ENCODE measurements at regions not wholly inside any gene's neighbourhood (a gene's known extent, or its start where the extent isn't known, plus 50 kb on each side); places are given as distances from the start of the nearest gene placed in this dataset.

DNA sequence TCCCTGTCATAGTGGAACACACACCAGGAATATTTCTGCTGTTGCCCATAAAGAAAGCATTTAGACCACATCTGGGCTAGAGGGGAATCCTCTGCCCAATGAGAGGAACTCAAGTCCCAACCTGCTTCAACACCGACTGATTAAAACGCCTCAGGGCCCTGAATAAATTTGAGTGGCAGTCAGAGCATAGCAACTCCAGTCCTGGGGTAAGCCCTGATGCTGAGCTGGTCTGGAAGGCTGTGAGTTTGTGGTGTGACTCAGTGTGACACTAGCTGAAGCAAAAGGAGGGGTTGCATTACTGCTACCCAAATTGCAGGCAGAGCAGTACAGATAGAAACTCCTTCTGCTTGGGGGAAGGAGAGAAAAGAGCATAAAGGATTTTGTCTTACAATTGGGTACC is 148.3 kb downstream of the PRDM9 start:
- intact Hi-C loops (cut with DNase I; ENCODE audit: low total_unique reads): no loop called here
- H3K36me3 ChIP-seq: no peaks in the 10 kb centered on the region

DNA sequence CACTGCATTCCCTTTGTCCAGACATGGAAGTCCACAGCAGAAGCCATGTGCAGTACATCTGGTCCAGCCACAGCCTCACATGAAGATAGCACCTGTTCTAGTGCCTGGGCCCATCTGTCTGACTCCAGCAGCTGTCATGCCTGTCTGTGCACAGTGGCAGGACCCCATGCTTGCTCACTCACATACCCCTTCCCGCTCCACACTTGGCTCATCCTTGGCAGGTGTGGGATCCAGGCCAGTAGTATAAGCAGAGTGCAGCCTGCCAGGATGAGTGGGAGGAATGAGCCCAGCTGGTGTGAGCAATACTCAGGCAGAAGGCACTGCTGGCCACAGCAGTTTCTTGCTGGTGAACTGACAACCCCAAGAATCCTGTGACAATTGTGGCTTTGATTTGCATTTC is 168.0 kb downstream of the PRDM9 start:
- no peak overlapping the region for H3K27ac ChIP-seq
- TF ChIP-seq, protein P1, sequence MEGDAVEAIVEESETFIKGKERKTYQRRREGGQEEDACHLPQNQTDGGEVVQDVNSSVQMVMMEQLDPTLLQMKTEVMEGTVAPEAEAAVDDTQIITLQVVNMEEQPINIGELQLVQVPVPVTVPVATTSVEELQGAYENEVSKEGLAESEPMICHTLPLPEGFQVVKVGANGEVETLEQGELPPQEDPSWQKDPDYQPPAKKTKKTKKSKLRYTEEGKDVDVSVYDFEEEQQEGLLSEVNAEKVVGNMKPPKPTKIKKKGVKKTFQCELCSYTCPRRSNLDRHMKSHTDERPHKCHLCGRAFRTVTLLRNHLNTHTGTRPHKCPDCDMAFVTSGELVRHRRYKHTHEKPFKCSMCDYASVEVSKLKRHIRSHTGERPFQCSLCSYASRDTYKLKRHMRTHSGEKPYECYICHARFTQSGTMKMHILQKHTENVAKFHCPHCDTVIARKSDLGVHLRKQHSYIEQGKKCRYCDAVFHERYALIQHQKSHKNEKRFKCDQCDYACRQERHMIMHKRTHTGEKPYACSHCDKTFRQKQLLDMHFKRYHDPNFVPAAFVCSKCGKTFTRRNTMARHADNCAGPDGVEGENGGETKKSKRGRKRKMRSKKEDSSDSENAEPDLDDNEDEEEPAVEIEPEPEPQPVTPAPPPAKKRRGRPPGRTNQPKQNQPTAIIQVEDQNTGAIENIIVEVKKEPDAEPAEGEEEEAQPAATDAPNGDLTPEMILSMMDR (IDR thresholded peaks at IDR 0.05): no peak
- intact Hi-C loops (cut with DNase I; ENCODE audit: low total_unique reads): no loop called here
- H3K27me3 ChIP-seq: no peaks in the 10 kb centered on the region
- H3K4me1 ChIP-seq: no peaks in the 10 kb centered on the region
- DNase-seq: no peak
- H3K4me3 ChIP-seq: no peak overlapping the region
- peaks cover 0 to 6% (median 0%) of the 10 kb centered on the region in 3 donors for H3K9me3 ChIP-seq
- H3K36me3 ChIP-seq: no peaks in the 10 kb centered on the region

More for the DNA sequence above, 148.3 kb downstream of the PRDM9 start:
- Histone ChIP-seq H3K27ac (no peak overlapping the region), H3K4me1 (no peaks in the 10 kb centered on the region), H3K4me3 (no peak overlapping the region), H3K9me3 (no peaks in the 10 kb centered on the region), H3K27me3 (no peaks in the 10 kb centered on the region)
- DNase-seq: no peak
- TF ChIP-seq, protein P1 (IDR thresholded peaks at IDR 0.05): no peak

DNA sequence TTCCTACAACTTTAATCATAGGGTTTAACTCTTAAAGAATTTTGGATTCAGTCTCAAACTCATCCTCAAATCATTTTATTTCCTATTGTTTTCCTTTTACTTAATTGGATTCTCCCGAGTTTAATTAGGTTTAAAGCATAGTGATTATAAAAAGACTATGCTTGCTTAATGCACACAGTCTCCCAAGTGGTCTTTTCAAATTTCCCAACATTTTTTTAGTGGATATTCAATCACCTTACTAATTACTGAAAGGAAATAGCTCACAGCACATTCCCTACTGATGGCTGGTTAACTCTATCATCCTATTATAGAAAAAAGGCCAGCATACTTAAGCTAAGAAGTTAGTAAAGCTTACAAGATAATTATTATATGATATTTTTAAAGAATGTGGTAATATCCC is 170.6 kb downstream of the PRDM9 start:
- intact Hi-C loops (cut with DNase I; ENCODE audit: low total_unique reads): no loop called here
- H3K27me3 ChIP-seq: no peaks in the 10 kb centered on the region
- H3K27ac ChIP-seq: no peak overlapping the region
- H3K36me3 ChIP-seq: no peaks in the 10 kb centered on the region
- DNase-seq: no peak
- no peak overlapping the region for H3K4me3 ChIP-seq
- TF ChIP-seq, protein P1 (IDR thresholded peaks at IDR 0.05): no peak
- H3K9me3 ChIP-seq: peaks cover 0 to 6% (median 0%) of the 10 kb centered on the region in 3 donors
- no peaks in the 10 kb centered on the region for H3K4me1 ChIP-seq

DNA sequence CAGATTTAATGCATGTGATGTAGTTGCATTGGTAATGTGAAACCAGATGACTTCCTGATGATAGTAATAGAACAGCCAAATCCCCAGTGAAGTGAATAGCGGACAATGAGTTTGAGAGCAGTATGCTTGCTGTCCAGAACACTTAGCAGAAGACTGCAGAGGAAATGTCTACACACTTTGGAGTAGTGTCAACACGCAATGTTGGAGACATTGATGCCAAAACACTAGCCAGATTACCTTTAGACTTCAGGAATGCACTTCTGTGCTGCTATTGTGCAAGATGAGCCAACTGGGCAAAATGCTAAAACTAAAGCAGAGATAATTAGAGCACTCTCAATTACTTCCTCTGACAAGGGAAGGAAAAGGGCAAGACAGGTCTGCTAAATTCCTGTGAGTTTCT is 176.7 kb downstream of the PRDM9 start:
- Histone ChIP-seq H3K9me3 (no peaks in the 10 kb centered on the region), H3K27ac (no peak overlapping the region), H3K4me1 (no peaks in the 10 kb centered on the region), H3K27me3 (no peaks in the 10 kb centered on the region), H3K4me3 (no peak overlapping the region), H3K36me3 (no peaks in the 10 kb centered on the region)
- no peak for DNase-seq
- intact Hi-C loops (cut with DNase I; ENCODE audit: low total_unique reads): no loop called here
- TF ChIP-seq, protein P1 (IDR thresholded peaks at IDR 0.05): no peak

DNA sequence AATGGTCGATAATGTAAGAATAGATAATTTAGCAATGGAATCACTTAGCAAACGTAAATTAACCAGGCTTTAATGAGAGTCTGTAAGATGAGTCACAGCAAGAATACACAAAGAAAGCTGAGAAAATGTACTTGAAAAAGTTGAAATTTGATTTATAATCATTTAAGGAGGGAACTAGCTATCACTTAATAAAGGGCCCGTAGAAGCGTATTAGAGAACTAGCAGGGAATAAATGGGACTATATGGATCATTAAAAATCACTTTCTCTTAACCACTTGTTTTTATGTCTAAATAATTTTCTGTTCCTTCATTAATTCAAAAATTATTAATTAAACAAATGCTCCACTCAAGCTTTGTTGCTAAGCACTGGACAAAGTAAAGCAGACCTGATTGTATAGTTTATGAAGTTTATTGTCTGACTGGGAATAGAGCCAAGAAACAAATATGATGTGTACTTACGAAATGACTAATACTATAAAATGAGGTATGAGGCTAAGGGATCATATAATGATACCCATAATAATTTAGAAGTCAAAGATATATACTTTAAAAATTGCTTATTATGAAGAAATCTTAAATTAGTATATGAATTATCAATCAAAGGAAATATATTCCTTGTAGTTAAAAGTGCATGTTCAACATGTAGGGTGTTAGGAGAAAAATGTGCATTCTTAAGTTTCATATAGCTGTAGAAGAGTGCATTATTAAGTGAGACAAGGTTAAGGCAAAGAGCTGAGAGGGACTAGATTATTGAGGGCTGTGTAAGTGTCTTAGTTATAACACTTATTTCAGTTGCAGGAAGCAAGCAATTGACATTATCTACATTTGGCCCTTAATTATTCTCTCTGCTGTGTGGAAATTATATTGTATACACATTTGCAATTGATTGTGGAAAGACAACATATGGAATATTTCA is 196.8 kb downstream of the PRDM9 start:
- intact Hi-C loops (cut with DNase I; ENCODE audit: low total_unique reads): no loop called here

More for the DNA sequence above, 196.8 kb downstream of the PRDM9 start:
- H3K27me3 ChIP-seq: no peaks in the 10 kb centered on the region
- H3K36me3 ChIP-seq: no peaks in the 10 kb centered on the region
- H3K4me3 ChIP-seq: no peak overlapping the region
- no peak for DNase-seq
- H3K9me3 ChIP-seq: no peaks in the 10 kb centered on the region
- H3K27ac ChIP-seq: no peak overlapping the region
- H3K4me1 ChIP-seq: no peaks in the 10 kb centered on the region
- TF ChIP-seq, protein P1 (IDR thresholded peaks at IDR 0.05): no peak

Measured in tibial artery (tissue), 4 donors.